ENCODE measurements at regions not wholly inside any gene's neighbourhood (a gene's known extent, or its start where the extent isn't known, plus 50 kb on each side); places are given as distances from the start of the nearest gene placed in this dataset.

- CTCF ChIA-PET = no interaction called here
- peaks cover 21% of the 10 kb centered on the region for H3K4me1 Mint-ChIP-seq
- no peak for ATAC-seq
- H3K27me3 Mint-ChIP-seq (ENCODE audit: low read depth) = no peaks in the 10 kb centered on the region
- no peak overlapping the region for H3K4me3 Mint-ChIP-seq
- H3K27ac Mint-ChIP-seq = no peak overlapping the region
- no peak for DNase-seq (ENCODE audit: low spot score)
- POLR2A ChIA-PET = no interaction called here
- TF ChIP-seq FOXP1 (CRISPR knock-in tag; IDR thresholded peaks at IDR 0.05; ENCODE audit: borderline replicate concordance) = no peak
- no peak for TF ChIP-seq IRF2 (CRISPR knock-in tag; IDR thresholded peaks at IDR 0.05; ENCODE audit: borderline replicate concordance, low read depth)
- TF ChIP-seq ZNF263 (CRISPR knock-in tag; IDR thresholded peaks at IDR 0.05; ENCODE audit: low read depth) = no peak
- no peak for TF ChIP-seq PRRX2 (CRISPR knock-in tag; IDR thresholded peaks at IDR 0.05)
- TF ChIP-seq ATF3 (CRISPR knock-in tag; conservative IDR thresholded peaks at IDR 0.05) = no peak
- no peak for TF ChIP-seq AR (CRISPR knock-in tag; IDR thresholded peaks at IDR 0.05)
- TF ChIP-seq E2F1 (CRISPR knock-in tag; IDR thresholded peaks at IDR 0.05) = no peak
- no peak for TF ChIP-seq GABPB1 (CRISPR knock-in tag; IDR thresholded peaks at IDR 0.05)
- no peak for TF ChIP-seq ZNF219 (CRISPR knock-in tag; IDR thresholded peaks at IDR 0.05; ENCODE audit: borderline replicate concordance)
- no peak for TF ChIP-seq E2F4 (CRISPR knock-in tag; IDR thresholded peaks at IDR 0.05; ENCODE audit: borderline replicate concordance, low read depth)
- TF ChIP-seq AFF4 (CRISPR knock-in tag; IDR thresholded peaks at IDR 0.05; ENCODE audit: borderline replicate concordance) = no peak
- no peak for TF ChIP-seq ZNF138 (CRISPR knock-in tag; conservative IDR thresholded peaks at IDR 0.05)
- no peak for TF ChIP-seq SMAD3 (CRISPR knock-in tag; IDR thresholded peaks at IDR 0.05; ENCODE audit: borderline replicate concordance)
- no peak for TF ChIP-seq ZNF425 (CRISPR knock-in tag; conservative IDR thresholded peaks at IDR 0.05)
- TF ChIP-seq USF1 (CRISPR knock-in tag; IDR thresholded peaks at IDR 0.05) = no peak
- no peak for TF ChIP-seq ZNF281 (CRISPR knock-in tag; IDR thresholded peaks at IDR 0.05)
- no peak for TF ChIP-seq CTCF (IDR thresholded peaks at IDR 0.05)
- TF ChIP-seq NR1H2 (CRISPR knock-in tag; IDR thresholded peaks at IDR 0.05) = no peak
- no peak for TF ChIP-seq SOX15 (CRISPR knock-in tag; IDR thresholded peaks at IDR 0.05)
- no peak for TF ChIP-seq ZNF416 (CRISPR knock-in tag; IDR thresholded peaks at IDR 0.05)
- H3K36me3 Mint-ChIP-seq = peaks cover 44% of the 10 kb centered on the region
- peaks cover 51% of the 10 kb centered on the region for H3K9me3 Mint-ChIP-seq
Observed at GRCh38 chr1:109838838-109839240, 71.8 kb upstream of the CSF1 start.
